K562 (cell line): ENCODE measurements at regions not wholly inside any gene's neighbourhood (a gene's known extent, or its start where the extent isn't known, plus 50 kb on each side); places are given as distances from the start of the nearest gene placed in this dataset.

ENCODE experiments used
- ATAC-seq: fragments of 200-7000 bp; cut with Tn5 transposase; 3 replicates; pipeline ENCODE4 v1.9.1; 2020; ENCODE audit warnings: moderate library complexity
- BruUV-seq: library from RNA; stranded (reverse); fragments of 400-500 nt; replicated peaks from 2 replicates; lab custom pipeline; 2021; lab: Mats Ljungman, UMichigan
- CTCF ChIA-PET: fragments of 300-600 bp; formaldehyde crosslinking; extraction: SDS; loops from one replicate; lab custom pipeline; 2021; ENCODE audit warnings: low intra/inter-chr PET ratio; lab: Yijun Ruan, JAX
- POLR2A ChIA-PET: fragments of 300-600, 350-650 bp; sonication (Branson Sonifier 250); formaldehyde crosslinking; extraction: SDS; loops from one replicate; lab custom pipeline; 2021; ENCODE audit warnings: antibody characterized with exemption, inconsistent platforms; lab: Yijun Ruan, JAX
- DNase-seq, 4 experiments: peaks; one replicate each; pipeline versions ENCODE4 v3.0.0 to v3.0.0-alpha.2; 2011 to 2018; ENCODE audit warnings: low spot score in 3 of 4, mixed read lengths in 3 of 4; ENCODE audit errors: extremely low read depth in 1 of 4
- FAIRE-seq: peaks from 2 replicates; lab custom pipeline; 2011; peaks lifted over from hg19 to GRCh38; lab: Jason Lieb, UNC
- H2AFZ ChIP-seq: 2 replicates; pipeline ENCODE4 v1.6.0; 2011; ENCODE audit warnings: low read depth, low read length, control low read depth, inconsistent platforms
- H3K27ac ChIP-seq: fragments of 200-600 bp; 3 replicates; pipeline ENCODE4 v1.8.0; 2011; ENCODE audit warnings: low read depth, mild to moderate bottlenecking, control low read depth, inconsistent platforms, low read length, moderate library complexity, mixed read lengths; ENCODE audit errors: extremely low read depth
- H3K27me3 ChIP-seq, 2 experiments: fragments of 300-600 bp in 1 of 2; 2 replicates in 1 of 2; 3 replicates in 1 of 2; pipeline versions ENCODE4 v1.6.0 to v1.8.0; 2011; ENCODE audit warnings: inconsistent platforms in 2 of 2, low read length in 2 of 2, mild to moderate bottlenecking in 1 of 2, mixed read lengths in 1 of 2, moderate library complexity in 1 of 2; ENCODE audit not compliant: control insufficient read depth in 2 of 2, insufficient read depth in 2 of 2
- H3K36me3 ChIP-seq: fragments of 300-600 bp; 3 replicates; pipeline ENCODE4 v1.8.0; 2011; ENCODE audit warnings: mild to moderate bottlenecking, low read length, inconsistent platforms; ENCODE audit not compliant: control insufficient read depth, insufficient read depth
- H3K4me1 ChIP-seq, 2 experiments: fragments of 200-600 bp in 1 of 2; replicated peaks in 1 of 2; 2 replicates in 1 of 2; 3 replicates in 1 of 2; pipeline versions ENCODE4 v1.5.1 to v1.8.0; 2011; ENCODE audit warnings: inconsistent platforms in 2 of 2, low read length in 2 of 2, mild to moderate bottlenecking in 1 of 2, mixed read lengths in 1 of 2, moderate library complexity in 1 of 2; ENCODE audit not compliant: control insufficient read depth in 2 of 2, insufficient read depth in 2 of 2
- H3K4me2 ChIP-seq: 2 replicates; pipeline ENCODE4 v1.6.1; 2011; ENCODE audit warnings: low read length, control low read depth, inconsistent platforms, mixed read lengths; ENCODE audit not compliant: insufficient read depth
- H3K4me3 ChIP-seq: fragments of 200-600 bp; sonication (generic), shearing (Covaris generic); 2 replicates; pipeline ENCODE4 v1.5.1; 2016; ENCODE audit warnings: control low read depth, inconsistent platforms
- H3K79me2 ChIP-seq: fragments of 200-600 bp; 3 replicates; pipeline ENCODE4 v1.8.0; 2011; ENCODE audit warnings: low read length, inconsistent platforms; ENCODE audit not compliant: control insufficient read depth, insufficient read depth
- H3K9ac ChIP-seq, 2 experiments: 2 replicates each; pipeline versions ENCODE4 v1.6.0 to v1.6.1; 2011; ENCODE audit warnings: low read depth in 2 of 2, low read length in 2 of 2, control low read depth in 1 of 2, inconsistent platforms in 1 of 2, mild to moderate bottlenecking in 1 of 2, mixed read lengths in 1 of 2; ENCODE audit not compliant: insufficient read depth in 1 of 2
- H3K9me1 ChIP-seq: one replicate; pipeline ENCODE4 v1.6.0; 2011; ENCODE audit warnings: inconsistent platforms, mild to moderate bottlenecking, low read length, moderate library complexity; ENCODE audit not compliant: control insufficient read depth, insufficient read depth
- H3K9me3 ChIP-seq: replicated peaks from 2 replicates; pipeline ENCODE4 v1.5.1; 2011; ENCODE audit warnings: low read depth, low read length, inconsistent platforms; ENCODE audit not compliant: control insufficient read depth, insufficient read depth
- H4K20me1 ChIP-seq: replicated peaks from 2 replicates; pipeline ENCODE4 v1.6.1; 2011; ENCODE audit warnings: low read length, inconsistent platforms, mixed read lengths; ENCODE audit not compliant: control insufficient read depth, insufficient read depth
- CHAMP1 ChIP-seq: fragments of 450-650 bp; IDR thresholded peaks from 2 replicates; pipeline ENCODE4 v1.6.1; 2016; ENCODE audit warnings: mild to moderate bottlenecking
- DLX4 ChIP-seq: fragments of 250-450 bp; sonication (Bioruptor Pico); IDR thresholded peaks from 2 replicates; pipeline ENCODE4 v1.6.1; 2021; ENCODE audit warnings: mild to moderate bottlenecking
- HSF4 ChIP-seq: fragments of 250-450 bp; sonication (Bioruptor Pico); IDR thresholded peaks from 2 replicates; pipeline ENCODE4 v2.1.2; 2022; ENCODE audit warnings: mild to moderate bottlenecking, moderate library complexity, borderline replicate concordance
- IFI16 ChIP-seq: fragments of 250-450 bp; sonication (Bioruptor Pico); IDR thresholded peaks from 2 replicates; pipeline ENCODE4 v2.1.2; 2022; ENCODE audit warnings: mild to moderate bottlenecking, inconsistent platforms
- TBP ChIP-seq: optimal IDR thresholded peaks from 2 replicates; pipeline ENCODE3; 2011; ENCODE audit warnings: low read depth, low read length, improper control_type of control experiment
- ZBTB9 ChIP-seq: fragments of 450-650 bp; formaldehyde crosslinking; IDR thresholded peaks from 2 replicates; pipeline ENCODE4 v1.4.0; 2020; ENCODE audit warnings: mild to moderate bottlenecking, moderate library complexity
- ZFP36 ChIP-seq: fragments of 150-350 bp; IDR thresholded peaks from 2 replicates; pipeline ENCODE4 v1.6.1; 2018; ENCODE audit warnings: low read length, low read depth; ENCODE audit not compliant: partially characterized antibody
- WGBS: fragments of 100-300 bp; shearing (Covaris generic); methylation state at CpG from one replicate; pipeline ENCODE4 v1.1.6; 2016; ENCODE audit warnings: low coverage, mixed read lengths; ENCODE audit not compliant: insufficient coverage; ENCODE audit errors: missing lambda C conversion rate; 5-methylcytosine and 5-hydroxymethylcytosine counted together
- in situ Hi-C: fragments of 300-500 bp; cut with MboI; formaldehyde crosslinking; loops from 4 replicates; pipeline ENCODE4 v1.15.0; 2018; ENCODE audit warnings: inconsistent platforms, mixed read lengths
- intact Hi-C: fragments of 100-400 bp; cut with micrococcal nuclease; formaldehyde crosslinking; loops from 2 replicates; pipeline ENCODE4 v1.14.2; 2022

- no peak for TF ChIP-seq ZBTB9
- TF ChIP-seq IFI16: no peak
- no peak for TF ChIP-seq CHAMP1
- no peak for TF ChIP-seq HSF4 (CRISPR knock-in tag)
- TF ChIP-seq DLX4 (CRISPR knock-in tag): no peak
- no peak for TF ChIP-seq TBP
- TF ChIP-seq, all 486 proteins: peak for 0
These were observed 381.4 kb downstream of the SMOC2 start (continued) for GRCh38 chr6:168822376-168822775.

GRCh38 chr6:168819546-168819945, 378.6 kb downstream of the SMOC2 start:
- in situ Hi-C loops: no loop called here
- Histone ChIP-seq H3K9me1 (no peaks in the 10 kb centered on the region), H3K27ac (no peak overlapping the region), H3K9me3 (no peaks in the 10 kb centered on the region), H2AFZ (no peak overlapping the region), H3K4me3 (no peak overlapping the region), H3K36me3 (no peaks in the 10 kb centered on the region), H3K27me3 (peaks cover 14 to 29% of the 10 kb centered on the region in 2 experiments; a peak in 4 of 5 replicates), H3K9ac (no peak overlapping the region), H3K79me2 (no peaks in the 10 kb centered on the region), H3K4me1 (no peaks in the 10 kb centered on the region), H3K4me2 (no peak overlapping the region), H4K20me1 (no peaks in the 10 kb centered on the region)
- BruUV-seq: no TSS peak
- DNase-seq: no peak
- no peak for FAIRE-seq
- POLR2A ChIA-PET: interaction anchor here (0.6 kb wide), 1 partner anchor 684 kb away, joined by 5 read pairs; no protein-coding TSS in a partner anchor
- WGBS: 0% methylated on average over 8 of the region's 8 CpGs
- CTCF ChIA-PET: no interaction called here
- ATAC-seq: no peak
- intact Hi-C loops: no loop called here
- TF ChIP-seq ZFP36: no peak
